Osteocyte (in vitro differentiated cells): ENCODE measurements at regions not wholly inside any gene's neighbourhood (a gene's known extent, or its start where the extent isn't known, plus 50 kb on each side); places are given as distances from the start of the nearest gene placed in this dataset.

Experiments used
- DNase-seq: peaks from one replicate; pipeline ENCODE4 v3.0.0; 2021; ENCODE audit warnings: mixed read lengths; ENCODE audit not compliant: unreplicated experiment; ENCODE audit errors: extremely low spot score
- H3K27ac Mint-ChIP-seq: one replicate; pipeline ENCODE4 v1.8.0; 2021; ENCODE audit warnings: mild to moderate bottlenecking, mixed read lengths; ENCODE audit not compliant: unreplicated experiment
- H3K27me3 Mint-ChIP-seq: one replicate; pipeline ENCODE4 v1.8.0; 2021; ENCODE audit warnings: mixed read lengths; ENCODE audit not compliant: unreplicated experiment
- H3K36me3 Mint-ChIP-seq: one replicate; pipeline ENCODE4 v1.8.0; 2021; ENCODE audit warnings: mixed read lengths; ENCODE audit not compliant: unreplicated experiment
- H3K4me1 Mint-ChIP-seq: one replicate; pipeline ENCODE4 v1.8.0; 2021; ENCODE audit warnings: mixed read lengths; ENCODE audit not compliant: unreplicated experiment
- H3K4me3 Mint-ChIP-seq: one replicate; pipeline ENCODE4 v1.8.0; 2021; ENCODE audit warnings: mild to moderate bottlenecking, moderate library complexity, mixed read lengths; ENCODE audit not compliant: unreplicated experiment
- H3K9me3 Mint-ChIP-seq: one replicate; pipeline ENCODE4 v1.8.0; 2021; ENCODE audit warnings: mixed read lengths; ENCODE audit not compliant: unreplicated experiment
- CTCF ChIP-seq: fragments of 200-600 bp; sonication (generic); IDR thresholded peaks from 2 replicates; pipeline ENCODE4 v1.5.0; 2021; ENCODE audit warnings: antibody characterized with exemption, mild to moderate bottlenecking, moderate library complexity

GRCh38 chr5:42057254-42057690 is 132.2 kb downstream of the FBXO4 start:
- no peak overlapping the region for H3K4me3 Mint-ChIP-seq

GRCh38 chr5:42059291-42059690 is 134.2 kb downstream of the FBXO4 start:
- no peak for DNase-seq
- Mint-ChIP-seq H3K36me3 (no peaks in the 10 kb centered on the region), H3K9me3 (no peaks in the 10 kb centered on the region), H3K27ac (no peak overlapping the region), H3K27me3 (peaks cover 4% of the 10 kb centered on the region), H3K4me1 (no peaks in the 10 kb centered on the region), H3K4me3 (no peak overlapping the region)
- TF ChIP-seq CTCF, result no peak

More at GRCh38 chr5:42057254-42057690, 132.2 kb downstream of the FBXO4 start:
- Mint-ChIP-seq H3K9me3 (no peaks in the 10 kb centered on the region), H3K27ac (no peak overlapping the region), H3K36me3 (no peaks in the 10 kb centered on the region), H3K4me1 (no peaks in the 10 kb centered on the region), H3K27me3 (peaks cover 8% of the 10 kb centered on the region)
- DNase-seq, result no peak
- peak; percentile 69 for TF ChIP-seq CTCF

- Mint-ChIP-seq H3K36me3 (no peaks in the 10 kb centered on the region), H3K27ac (no peak overlapping the region)
- no peak for TF ChIP-seq CTCF
Measured at GRCh38 chr5:42059778-42060464, 134.8 kb downstream of the FBXO4 start.

GRCh38 chr5:42061121-42061520 is 136.0 kb downstream of the FBXO4 start:
- H3K27ac Mint-ChIP-seq, result no peak overlapping the region
- no peak overlapping the region for H3K4me3 Mint-ChIP-seq
- no peaks in the 10 kb centered on the region for H3K9me3 Mint-ChIP-seq
- no peaks in the 10 kb centered on the region for H3K4me1 Mint-ChIP-seq
- DNase-seq, result no peak
- H3K36me3 Mint-ChIP-seq, result no peaks in the 10 kb centered on the region
- H3K27me3 Mint-ChIP-seq, result peaks cover 4% of the 10 kb centered on the region
- TF ChIP-seq CTCF, result no peak

More at GRCh38 chr5:42059778-42060464, 134.8 kb downstream of the FBXO4 start:
- Mint-ChIP-seq H3K4me1 (no peaks in the 10 kb centered on the region), H3K27me3 (peaks cover 4% of the 10 kb centered on the region), H3K9me3 (no peaks in the 10 kb centered on the region), H3K4me3 (no peak overlapping the region)
- DNase-seq, result no peak

GRCh38 chr5:42064821-42065220 is 139.7 kb downstream of the FBXO4 start:
- no peak overlapping the region for H3K27ac Mint-ChIP-seq
- no peaks in the 10 kb centered on the region for H3K36me3 Mint-ChIP-seq
- H3K4me1 Mint-ChIP-seq, result no peaks in the 10 kb centered on the region
- no peaks in the 10 kb centered on the region for H3K9me3 Mint-ChIP-seq
- no peak for TF ChIP-seq CTCF
- H3K27me3 Mint-ChIP-seq, result no peaks in the 10 kb centered on the region
- DNase-seq, result no peak
- no peak overlapping the region for H3K4me3 Mint-ChIP-seq
